Neural progenitor cell (in vitro differentiated cells): ENCODE measurements at regions not wholly inside any gene's neighbourhood (a gene's known extent, or its start where the extent isn't known, plus 50 kb on each side); places are given as distances from the start of the nearest gene placed in this dataset.
"Not testable (repeated sequence)": the region's sequence is repeated elsewhere in the genome, so short reads cannot be mapped to it uniquely, and the experiment has no call there.

ENCODE experiments used
- DNase-seq: peaks from one replicate; pipeline ENCODE4 v3.0.0-alpha.2; 2016; ENCODE audit warnings: low spot score
- H2AFZ ChIP-seq: fragments of 200-600 bp; sonication (generic); replicated peaks from 2 replicates; pipeline ENCODE4 v1.6.1; 2016; ENCODE audit warnings: antibody characterized with exemption
- H3F3A ChIP-seq: fragments of 200-600 bp; sonication (generic); 2 replicates; pipeline ENCODE4 v1.6.1; 2016; ENCODE audit warnings: antibody characterized with exemption, low read depth
- H3K27ac ChIP-seq: fragments of 200-600 bp; sonication (generic); 2 replicates; pipeline ENCODE4 v1.5.1; 2016; ENCODE audit warnings: mild to moderate bottlenecking
- H3K27me3 ChIP-seq: fragments of 200-600 bp; sonication (generic); 2 replicates; pipeline ENCODE4 v1.6.1; 2016; ENCODE audit warnings: mild to moderate bottlenecking, moderate library complexity
- H3K36me3 ChIP-seq: fragments of 200-600 bp; sonication (generic); 2 replicates; pipeline ENCODE4 v1.5.1; 2016
- H3K4me1 ChIP-seq: fragments of 200-600 bp; sonication (generic); 2 replicates; pipeline ENCODE4 v1.6.1; 2016; ENCODE audit warnings: mixed run types
- H3K4me2 ChIP-seq: fragments of 200-600 bp; sonication (generic); 2 replicates; pipeline ENCODE4 v1.6.1; 2016
- H3K4me3 ChIP-seq: fragments of 200-600 bp; sonication (generic); 2 replicates; pipeline ENCODE4 v1.5.1; 2016
- H3K79me2 ChIP-seq: fragments of 200-600 bp; sonication (generic); 2 replicates; pipeline ENCODE4 v1.6.1; 2016; ENCODE audit warnings: low read depth
- H3K9ac ChIP-seq: fragments of 200-600 bp; sonication (generic); 2 replicates; pipeline ENCODE4 v1.6.1; 2016
- H3K9me3 ChIP-seq: fragments of 200-600 bp; sonication (generic); 2 replicates; pipeline ENCODE4 v1.5.1; 2016; ENCODE audit warnings: low read depth
- H4K20me1 ChIP-seq: fragments of 200-600 bp; sonication (generic); 2 replicates; pipeline ENCODE4 v1.6.1; 2016; ENCODE audit warnings: low read depth
- H3K27ac Mint-ChIP-seq: 3 replicates; pipeline ENCODE4 v1.8.0; 2021; ENCODE audit warnings: mixed read lengths
- H3K27me3 Mint-ChIP-seq: 2 replicates; pipeline ENCODE4 v1.8.0; 2022; ENCODE audit warnings: low read depth, mild to moderate bottlenecking, inconsistent platforms, moderate library complexity, mixed read lengths; ENCODE audit not compliant: insufficient read depth
- H3K36me3 Mint-ChIP-seq: 3 replicates; pipeline ENCODE4 v1.8.0; 2021; ENCODE audit warnings: mixed read lengths
- H3K4me1 Mint-ChIP-seq: 3 replicates; pipeline ENCODE4 v1.8.0; 2021; ENCODE audit warnings: mixed read lengths
- H3K4me3 Mint-ChIP-seq: 3 replicates; pipeline ENCODE4 v1.8.0; 2021; ENCODE audit warnings: mild to moderate bottlenecking, moderate library complexity, mixed read lengths
- H3K9me3 Mint-ChIP-seq: 3 replicates; pipeline ENCODE4 v1.8.0; 2020; ENCODE audit warnings: mixed read lengths
- EZH2 ChIP-seq: fragments of 200-600 bp; sonication (generic); IDR thresholded peaks from 2 replicates; pipeline ENCODE4 v1.6.1; 2017; ENCODE audit warnings: antibody characterized with exemption, mild to moderate bottlenecking, moderate library complexity
- EZH2phosphoT487 ChIP-seq: fragments of 200-600 bp; sonication (generic); IDR thresholded peaks from 2 replicates; pipeline ENCODE4 v1.6.1; 2017; ENCODE audit warnings: antibody characterized with exemption
- TF ChIP-seq, protein P1 (sequence below): fragments of 200-600 bp; sonication (generic); IDR thresholded peaks from 2 replicates; pipeline ENCODE4 v1.5.1; 2017; ENCODE audit warnings: antibody characterized with exemption, mild to moderate bottlenecking

DNA sequence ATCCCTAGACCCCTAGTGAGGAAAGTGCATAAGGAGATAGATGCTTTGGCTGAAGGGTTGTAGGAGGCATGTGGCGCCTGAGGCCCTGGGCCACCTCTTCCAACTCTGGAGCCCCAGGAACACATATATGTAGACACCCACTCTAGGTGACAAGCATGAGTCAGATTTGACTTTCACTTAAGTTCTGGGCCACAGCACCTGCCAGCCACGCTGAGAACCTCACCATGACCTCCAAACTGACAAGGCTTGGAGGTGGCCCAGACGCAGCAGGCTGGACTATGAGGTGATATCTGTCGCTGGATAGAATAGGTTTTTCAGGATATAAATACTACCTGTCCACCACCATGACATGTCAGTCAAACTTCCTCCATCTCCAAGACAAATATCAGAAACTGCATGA is 894.0 kb upstream of the ZNF722 start:
- no peaks in the 10 kb centered on the region for H3K4me1 ChIP-seq
- H2AFZ ChIP-seq = no peak overlapping the region
- H3K79me2 ChIP-seq = no peaks in the 10 kb centered on the region
- peaks cover 76% of the 10 kb centered on the region for H3K9me3 ChIP-seq
- H3K9me3 Mint-ChIP-seq = peaks cover 81% of the 10 kb centered on the region
- H3K4me3 ChIP-seq = no peak overlapping the region
- no peaks in the 10 kb centered on the region for H3K27me3 ChIP-seq
- H3K36me3 Mint-ChIP-seq = no peaks in the 10 kb centered on the region
- H3K4me2 ChIP-seq = no peak overlapping the region
- H3K4me1 Mint-ChIP-seq = no peaks in the 10 kb centered on the region
- H3K9ac ChIP-seq = no peak overlapping the region
- no peak overlapping the region for H3K27ac Mint-ChIP-seq
- TF ChIP-seq EZH2 = no peak
- TF ChIP-seq, protein P1, sequence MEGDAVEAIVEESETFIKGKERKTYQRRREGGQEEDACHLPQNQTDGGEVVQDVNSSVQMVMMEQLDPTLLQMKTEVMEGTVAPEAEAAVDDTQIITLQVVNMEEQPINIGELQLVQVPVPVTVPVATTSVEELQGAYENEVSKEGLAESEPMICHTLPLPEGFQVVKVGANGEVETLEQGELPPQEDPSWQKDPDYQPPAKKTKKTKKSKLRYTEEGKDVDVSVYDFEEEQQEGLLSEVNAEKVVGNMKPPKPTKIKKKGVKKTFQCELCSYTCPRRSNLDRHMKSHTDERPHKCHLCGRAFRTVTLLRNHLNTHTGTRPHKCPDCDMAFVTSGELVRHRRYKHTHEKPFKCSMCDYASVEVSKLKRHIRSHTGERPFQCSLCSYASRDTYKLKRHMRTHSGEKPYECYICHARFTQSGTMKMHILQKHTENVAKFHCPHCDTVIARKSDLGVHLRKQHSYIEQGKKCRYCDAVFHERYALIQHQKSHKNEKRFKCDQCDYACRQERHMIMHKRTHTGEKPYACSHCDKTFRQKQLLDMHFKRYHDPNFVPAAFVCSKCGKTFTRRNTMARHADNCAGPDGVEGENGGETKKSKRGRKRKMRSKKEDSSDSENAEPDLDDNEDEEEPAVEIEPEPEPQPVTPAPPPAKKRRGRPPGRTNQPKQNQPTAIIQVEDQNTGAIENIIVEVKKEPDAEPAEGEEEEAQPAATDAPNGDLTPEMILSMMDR = no peak
- no peaks in the 10 kb centered on the region for H3K36me3 ChIP-seq
- peaks cover 5% of the 10 kb centered on the region for H3K27me3 Mint-ChIP-seq
- H3K27ac ChIP-seq = no peak overlapping the region
- H3F3A ChIP-seq = no peaks in the 10 kb centered on the region
- H3K4me3 Mint-ChIP-seq = no peak overlapping the region
- no peak for DNase-seq
- no peaks in the 10 kb centered on the region for H4K20me1 ChIP-seq

DNA sequence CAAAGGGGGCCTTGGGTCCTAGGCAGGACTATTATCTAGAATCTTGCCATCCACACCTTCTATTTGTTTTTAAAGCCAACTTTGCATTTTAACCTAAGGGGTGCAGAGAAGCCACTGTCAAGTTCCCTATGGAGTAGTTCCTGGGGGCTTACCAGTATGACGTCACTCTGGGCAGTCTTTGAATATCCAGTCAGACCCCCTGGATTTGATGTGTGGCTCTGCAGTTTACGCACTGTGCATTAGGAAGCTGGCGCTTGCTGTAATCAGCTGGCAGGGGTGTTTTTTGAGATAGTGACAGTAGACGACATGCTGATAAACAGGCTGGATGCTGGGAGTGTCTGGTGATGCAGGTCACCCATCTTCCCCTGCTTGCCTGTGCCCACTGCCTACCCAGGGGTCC is 892.7 kb upstream of the ZNF722 start:
- Histone ChIP-seq H3K36me3 (no peaks in the 10 kb centered on the region), H3K9ac (no peak overlapping the region), H2AFZ (no peak overlapping the region), H3K79me2 (no peaks in the 10 kb centered on the region), H3K9me3 (peaks cover 71% of the 10 kb centered on the region), H3K4me2 (no peak overlapping the region), H4K20me1 (no peaks in the 10 kb centered on the region), H3F3A (no peaks in the 10 kb centered on the region), H3K27me3 (no peaks in the 10 kb centered on the region), H3K4me3 (no peak overlapping the region), H3K4me1 (no peaks in the 10 kb centered on the region), H3K27ac (no peak overlapping the region)
- Mint-ChIP-seq H3K27ac (no peak overlapping the region), H3K36me3 (no peaks in the 10 kb centered on the region), H3K4me3 (no peak overlapping the region), H3K4me1 (no peaks in the 10 kb centered on the region), H3K9me3 (peaks cover 80% of the 10 kb centered on the region), H3K27me3 (peaks cover 2% of the 10 kb centered on the region)
- no peak for DNase-seq
- TF ChIP-seq EZH2 (no peak), EZH2phosphoT487 (no peak)
- TF ChIP-seq, protein P1 = no peak

DNA sequence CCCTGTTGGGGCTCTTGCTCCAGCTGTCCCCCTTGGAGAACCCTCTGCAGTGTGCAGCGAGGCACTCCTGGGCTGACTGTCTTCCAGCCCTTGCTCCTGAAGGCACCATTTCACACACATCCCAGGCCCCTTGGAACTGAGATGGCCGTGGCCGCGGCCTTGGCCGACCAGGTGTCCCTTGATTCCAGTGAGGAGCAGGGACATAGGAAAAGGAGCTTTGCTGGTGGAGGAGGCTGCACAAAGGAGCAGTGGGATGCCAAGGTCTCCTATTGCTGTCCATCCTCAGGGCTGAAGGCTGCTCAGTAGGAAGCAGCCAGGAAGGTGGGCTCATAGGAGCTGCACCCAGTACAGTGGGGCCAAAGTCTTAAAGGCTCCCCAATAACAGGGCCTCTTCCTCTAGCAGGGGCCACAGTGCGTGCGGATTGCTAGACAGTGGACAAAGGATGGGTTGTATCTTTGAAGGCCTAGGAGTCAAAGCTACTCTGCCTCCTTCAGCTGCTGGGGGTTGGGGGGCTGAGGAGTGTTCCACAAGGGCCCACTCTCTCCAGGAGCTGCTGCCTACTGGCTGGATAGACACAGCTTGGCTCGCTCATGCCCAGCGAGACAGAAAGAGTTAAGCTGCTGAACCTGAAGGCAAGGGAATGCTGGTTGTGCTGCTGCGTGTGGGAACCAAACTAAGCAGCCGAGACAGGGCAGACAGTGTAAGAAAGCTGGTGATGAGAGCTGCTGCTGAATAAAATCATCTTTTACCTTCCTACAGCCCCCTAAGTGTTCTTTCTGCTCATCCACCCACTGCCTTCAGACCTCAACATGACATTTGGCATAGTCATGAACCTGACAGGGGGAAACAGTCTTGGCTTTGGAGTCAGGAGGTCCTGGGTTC is 891.9 kb upstream of the ZNF722 start:
- no peaks in the 10 kb centered on the region for H3F3A ChIP-seq
- Mint-ChIP-seq H3K4me1 (no peaks in the 10 kb centered on the region), H3K9me3 (peaks cover 74% of the 10 kb centered on the region), H3K36me3 (no peaks in the 10 kb centered on the region), H3K27me3 (peaks cover 2% of the 10 kb centered on the region), H3K4me3 (no peak overlapping the region), H3K27ac (no peak overlapping the region)
- H3K27ac ChIP-seq = no peak overlapping the region
- no peaks in the 10 kb centered on the region for H4K20me1 ChIP-seq
- no peaks in the 10 kb centered on the region for H3K27me3 ChIP-seq
- H3K79me2 ChIP-seq = no peaks in the 10 kb centered on the region
- H3K4me1 ChIP-seq = no peaks in the 10 kb centered on the region
- no peak overlapping the region for H3K4me3 ChIP-seq
- TF ChIP-seq, protein P1 = no peak
- no peak for TF ChIP-seq EZH2
- TF ChIP-seq EZH2phosphoT487 = no peak
- no peak overlapping the region for H2AFZ ChIP-seq
- H3K9me3 ChIP-seq = peaks cover 63% of the 10 kb centered on the region
- no peak for DNase-seq
- no peak overlapping the region for H3K9ac ChIP-seq
- no peak overlapping the region for H3K4me2 ChIP-seq
- no peaks in the 10 kb centered on the region for H3K36me3 ChIP-seq

DNA sequence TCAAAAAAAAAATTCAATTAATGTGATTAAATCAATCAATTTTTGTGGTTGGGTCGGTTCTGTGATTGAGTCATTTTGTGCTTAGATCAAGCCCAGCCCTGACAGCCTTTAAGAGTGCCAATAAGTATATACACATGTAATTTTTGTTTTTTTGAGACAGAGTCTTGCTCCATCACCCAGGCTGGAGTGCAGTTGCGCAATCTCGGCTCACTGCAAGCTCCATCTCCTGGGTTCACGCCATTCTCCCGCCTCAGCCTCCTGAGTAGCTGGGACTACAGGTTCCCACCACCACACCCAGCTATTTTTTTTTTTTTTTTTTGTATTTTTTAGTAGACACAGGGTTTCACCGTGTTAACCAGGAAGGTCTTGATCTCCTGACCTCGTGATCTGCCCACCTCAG is 887.1 kb upstream of the ZNF722 start:
- not testable (repeated sequence) for H3K4me1 ChIP-seq, H2AFZ ChIP-seq, H3K36me3 Mint-ChIP-seq, H3K9ac ChIP-seq, H3K27ac Mint-ChIP-seq, H3F3A ChIP-seq, H3K4me3 ChIP-seq, H3K79me2 ChIP-seq, H3K27me3 Mint-ChIP-seq, H3K27me3 ChIP-seq, DNase-seq, H3K4me1 Mint-ChIP-seq, H3K36me3 ChIP-seq, H3K27ac ChIP-seq, H4K20me1 ChIP-seq, H3K4me2 ChIP-seq, H3K4me3 Mint-ChIP-seq
- peaks cover 64% of the 10 kb centered on the region for H3K9me3 Mint-ChIP-seq
- peaks cover 47% of the 10 kb centered on the region for H3K9me3 ChIP-seq
